Upper lobe of left lung (tissue), 4 donors: ENCODE measurements at regions not wholly inside any gene's neighbourhood (a gene's known extent, or its start where the extent isn't known, plus 50 kb on each side); places are given as distances from the start of the nearest gene placed in this dataset.

Source experiments
- EP300 ChIP-seq, 4 donors: sonication (generic); formaldehyde crosslinking; IDR thresholded peaks; one replicate each; pipeline ENCODE4 v1.5.1; 2017; ENCODE audit warnings: antibody characterized with exemption in 4 of 4, control low read depth in 2 of 4
- POLR2A ChIP-seq, 4 donors: fragments of 450-650 bp; IDR thresholded peaks; one replicate each; pipeline ENCODE4 v1.5.1; 2016 to 2017; ENCODE audit warnings: antibody characterized with exemption in 4 of 4, mild to moderate bottlenecking in 2 of 4
- POLR2AphosphoS5 ChIP-seq, 2 donors: sonication (generic); formaldehyde crosslinking; IDR thresholded peaks; one replicate each; pipeline ENCODE4 v1.5.1; 2017; ENCODE audit warnings: antibody characterized with exemption in 2 of 2
- TF ChIP-seq, protein P1 (sequence below), 6 experiments: fragments of 450-650 bp in 4 of 6; fragments of 200-600 bp in 2 of 6; sonication (generic) in 2 of 6; IDR thresholded peaks; one replicate each; pipeline ENCODE4 v1.5.1; 2016 to 2019; ENCODE audit warnings: antibody characterized with exemption in 6 of 6

DNA sequence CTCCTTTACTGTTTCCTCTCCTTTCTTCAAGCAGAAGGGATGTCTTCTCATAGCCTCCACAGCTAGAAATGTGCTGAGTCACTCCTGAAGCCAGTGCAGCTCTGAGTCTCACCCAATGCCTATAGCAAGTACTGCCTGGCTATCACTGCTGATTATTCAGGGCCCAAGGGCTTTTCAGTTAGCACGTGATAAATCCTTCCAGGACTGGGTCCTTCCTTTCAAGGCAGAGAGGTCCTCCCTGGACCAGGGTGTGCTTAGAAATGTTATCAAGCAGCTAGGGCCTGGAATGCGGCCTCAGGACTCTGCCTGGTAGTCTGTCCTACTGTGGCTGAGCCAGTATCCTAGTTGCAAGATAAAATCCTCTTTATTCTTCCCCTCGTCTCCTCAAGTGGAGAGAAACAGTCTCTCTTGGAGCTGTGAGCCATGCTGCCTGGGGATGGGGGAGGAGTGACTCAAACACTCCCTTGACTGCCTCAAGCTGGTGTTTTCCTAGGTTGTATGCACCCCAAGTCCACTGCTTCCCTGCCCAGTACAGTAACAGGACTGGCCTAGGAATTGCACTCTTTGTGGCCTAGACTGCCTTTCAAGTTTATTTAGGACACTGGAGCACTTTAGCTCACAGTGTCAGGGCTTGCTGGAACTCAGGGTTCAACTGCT lies 198.7 kb upstream of the SERP2 start:
- TF ChIP-seq POLR2A (IDR thresholded peaks at IDR 0.05) (no peak), EP300 (IDR thresholded peaks at IDR 0.05) (no peak), POLR2AphosphoS5 (IDR thresholded peaks at IDR 0.05) (no peak)
- TF ChIP-seq, protein P1, sequence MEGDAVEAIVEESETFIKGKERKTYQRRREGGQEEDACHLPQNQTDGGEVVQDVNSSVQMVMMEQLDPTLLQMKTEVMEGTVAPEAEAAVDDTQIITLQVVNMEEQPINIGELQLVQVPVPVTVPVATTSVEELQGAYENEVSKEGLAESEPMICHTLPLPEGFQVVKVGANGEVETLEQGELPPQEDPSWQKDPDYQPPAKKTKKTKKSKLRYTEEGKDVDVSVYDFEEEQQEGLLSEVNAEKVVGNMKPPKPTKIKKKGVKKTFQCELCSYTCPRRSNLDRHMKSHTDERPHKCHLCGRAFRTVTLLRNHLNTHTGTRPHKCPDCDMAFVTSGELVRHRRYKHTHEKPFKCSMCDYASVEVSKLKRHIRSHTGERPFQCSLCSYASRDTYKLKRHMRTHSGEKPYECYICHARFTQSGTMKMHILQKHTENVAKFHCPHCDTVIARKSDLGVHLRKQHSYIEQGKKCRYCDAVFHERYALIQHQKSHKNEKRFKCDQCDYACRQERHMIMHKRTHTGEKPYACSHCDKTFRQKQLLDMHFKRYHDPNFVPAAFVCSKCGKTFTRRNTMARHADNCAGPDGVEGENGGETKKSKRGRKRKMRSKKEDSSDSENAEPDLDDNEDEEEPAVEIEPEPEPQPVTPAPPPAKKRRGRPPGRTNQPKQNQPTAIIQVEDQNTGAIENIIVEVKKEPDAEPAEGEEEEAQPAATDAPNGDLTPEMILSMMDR (IDR thresholded peaks at IDR 0.05): no peak
